22Rv1 (cell line): ENCODE measurements at regions not wholly inside any gene's neighbourhood (a gene's known extent, or its start where the extent isn't known, plus 50 kb on each side); places are given as distances from the start of the nearest gene placed in this dataset.
"Not testable (repeated sequence)": the region's sequence is repeated elsewhere in the genome, so short reads cannot be mapped to it uniquely, and the experiment has no call there.

Experiments
- ZFX ChIP-seq: fragments of 450-650 bp; IDR thresholded peaks from 2 replicates; pipeline ENCODE4 v1.6.1; 2017; ENCODE audit warnings: antibody characterized with exemption, borderline replicate concordance
- TF ChIP-seq, protein P1 (sequence below): fragments of 450-650 bp; IDR thresholded peaks from 2 replicates; pipeline ENCODE4 v1.5.1; 2017; ENCODE audit warnings: mild to moderate bottlenecking

DNA sequence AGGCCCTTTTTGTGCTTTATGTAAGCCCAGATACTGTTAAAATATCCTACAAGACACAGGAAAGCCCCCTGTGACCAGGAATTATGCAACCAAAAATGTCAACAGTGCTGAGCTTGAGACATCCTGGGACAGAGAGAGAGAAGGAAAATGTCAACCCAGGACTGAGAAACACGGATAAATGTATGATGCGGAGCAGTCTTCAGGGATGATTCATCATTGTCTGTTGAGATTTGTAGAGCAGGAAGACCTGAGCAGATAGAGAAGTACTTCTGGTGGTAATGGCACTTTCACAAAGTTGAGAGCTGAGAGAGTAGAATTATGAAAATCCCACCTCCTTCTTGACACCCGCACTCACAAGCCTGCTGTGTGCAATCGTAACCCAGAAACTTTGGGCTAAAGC lies 330.1 kb upstream of the FRG1 start:
- TF ChIP-seq, protein P1, sequence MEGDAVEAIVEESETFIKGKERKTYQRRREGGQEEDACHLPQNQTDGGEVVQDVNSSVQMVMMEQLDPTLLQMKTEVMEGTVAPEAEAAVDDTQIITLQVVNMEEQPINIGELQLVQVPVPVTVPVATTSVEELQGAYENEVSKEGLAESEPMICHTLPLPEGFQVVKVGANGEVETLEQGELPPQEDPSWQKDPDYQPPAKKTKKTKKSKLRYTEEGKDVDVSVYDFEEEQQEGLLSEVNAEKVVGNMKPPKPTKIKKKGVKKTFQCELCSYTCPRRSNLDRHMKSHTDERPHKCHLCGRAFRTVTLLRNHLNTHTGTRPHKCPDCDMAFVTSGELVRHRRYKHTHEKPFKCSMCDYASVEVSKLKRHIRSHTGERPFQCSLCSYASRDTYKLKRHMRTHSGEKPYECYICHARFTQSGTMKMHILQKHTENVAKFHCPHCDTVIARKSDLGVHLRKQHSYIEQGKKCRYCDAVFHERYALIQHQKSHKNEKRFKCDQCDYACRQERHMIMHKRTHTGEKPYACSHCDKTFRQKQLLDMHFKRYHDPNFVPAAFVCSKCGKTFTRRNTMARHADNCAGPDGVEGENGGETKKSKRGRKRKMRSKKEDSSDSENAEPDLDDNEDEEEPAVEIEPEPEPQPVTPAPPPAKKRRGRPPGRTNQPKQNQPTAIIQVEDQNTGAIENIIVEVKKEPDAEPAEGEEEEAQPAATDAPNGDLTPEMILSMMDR: not testable (repeated sequence)
- TF ChIP-seq ZFX: not testable (repeated sequence)
